Spleen (tissue), 11 donors: ENCODE measurements at regions not wholly inside any gene's neighbourhood (a gene's known extent, or its start where the extent isn't known, plus 50 kb on each side); places are given as distances from the start of the nearest gene placed in this dataset.

Source experiments
- DNase-seq: peaks from one replicate; pipeline ENCODE4 v3.0.0-alpha.2; 2020
- H3K27ac ChIP-seq, 8 donors: fragments of 200-600 bp; sonication (generic) in 7 of 8; 1 replicate in 4 of 8; 2 replicates in 4 of 8; pipeline versions ENCODE4 v1.5.0 to v1.8.0; 2016 to 2021; ENCODE audit warnings: inconsistent platforms in 4 of 8, mild to moderate bottlenecking in 4 of 8, moderate library complexity in 1 of 8
- H3K27me3 ChIP-seq, 7 donors: fragments of 200-600 bp; sonication (generic) in 6 of 7; replicated peaks in 1 of 7; 1 replicate in 4 of 7; 2 replicates in 3 of 7; pipeline versions ENCODE4 v1.5.0 to v1.8.0; 2016 to 2021; ENCODE audit warnings: inconsistent platforms in 3 of 7, mild to moderate bottlenecking in 1 of 7
- H3K36me3 ChIP-seq, 6 donors: fragments of 200-600 bp; sonication (generic) in 5 of 6; 1 replicate in 4 of 6; 2 replicates in 2 of 6; pipeline versions ENCODE4 v1.5.0 to v1.8.0; 2016 to 2021; ENCODE audit warnings: inconsistent platforms in 2 of 6
- H3K4me1 ChIP-seq, 6 donors: fragments of 200-600 bp; sonication (generic) in 5 of 6; 1 replicate in 3 of 6; 2 replicates in 3 of 6; pipeline versions ENCODE4 v1.5.0 to v1.8.0; 2016 to 2021; ENCODE audit warnings: inconsistent platforms in 3 of 6
- H3K4me3 ChIP-seq, 8 donors: fragments of 200-600 bp; sonication (generic) in 7 of 8; 1 replicate in 4 of 8; 2 replicates in 4 of 8; pipeline versions ENCODE4 v1.5.0 to v1.8.0; 2016 to 2021; ENCODE audit warnings: inconsistent platforms in 4 of 8, mild to moderate bottlenecking in 4 of 8, moderate library complexity in 2 of 8
- H3K9me3 ChIP-seq, 8 donors: fragments of 200-600 bp; sonication (generic) in 7 of 8; 1 replicate in 4 of 8; 2 replicates in 4 of 8; pipeline versions ENCODE4 v1.5.0 to v1.8.0; 2016 to 2021; ENCODE audit warnings: inconsistent platforms in 4 of 8
- POLR2A ChIP-seq, 3 donors: fragments of 450-650 bp; IDR thresholded peaks; one replicate each; pipeline ENCODE4 v1.5.1; 2017; ENCODE audit warnings: antibody characterized with exemption in 3 of 3, mild to moderate bottlenecking in 1 of 3
- POLR2AphosphoS5 ChIP-seq, 3 donors: sonication (generic); formaldehyde crosslinking; IDR thresholded peaks; one replicate each; pipeline ENCODE4 v1.5.1; 2017; ENCODE audit warnings: antibody characterized with exemption in 3 of 3
- WGBS, 5 donors: extraction: QIAGEN DNeasy Blood & Tissue Kit in 3 of 5; methylation state at CpG; one replicate each; pipeline versions ENCODE4 v1.1.5 to v1.1.7; 2013 to 2018; 5-methylcytosine and 5-hydroxymethylcytosine counted together
- intact Hi-C: fragments of 100-400 bp; cut with DNase I; formaldehyde crosslinking; loops from one replicate; pipeline ENCODE4 v1.15.0; 2023; ENCODE audit warnings: low total_unique reads
- TF ChIP-seq, protein P1 (sequence below), 11 experiments: fragments of 200-600 bp in 7 of 11; fragments of 450-650 bp in 4 of 11; sonication (generic) in 4 of 11; IDR thresholded peaks in 8 of 11; conservative IDR thresholded peaks in 3 of 11; 1 replicate in 7 of 11; 2 replicates in 4 of 11; pipeline versions ENCODE4 v1.4.0 to v1.8.0; 2016 to 2021; ENCODE audit warnings: antibody characterized with exemption in 11 of 11, inconsistent platforms in 4 of 11, mild to moderate bottlenecking in 1 of 11
- donor health status: healthy with polysubstance abuse.
- donor health status: DM: no; HTN: no; CAD: no; lungs with moderate emphysema.
- donor health status: DM: no; HTN: no; CAD: no.
- donor health status: Bipolar disorder and iron deficiency.
- donor health status: healthy.
- donor health status: DM: no; HTN: no; CAD: no.
- donor health status: DM: yes; HTN: yes; CAD: no.

DNA sequence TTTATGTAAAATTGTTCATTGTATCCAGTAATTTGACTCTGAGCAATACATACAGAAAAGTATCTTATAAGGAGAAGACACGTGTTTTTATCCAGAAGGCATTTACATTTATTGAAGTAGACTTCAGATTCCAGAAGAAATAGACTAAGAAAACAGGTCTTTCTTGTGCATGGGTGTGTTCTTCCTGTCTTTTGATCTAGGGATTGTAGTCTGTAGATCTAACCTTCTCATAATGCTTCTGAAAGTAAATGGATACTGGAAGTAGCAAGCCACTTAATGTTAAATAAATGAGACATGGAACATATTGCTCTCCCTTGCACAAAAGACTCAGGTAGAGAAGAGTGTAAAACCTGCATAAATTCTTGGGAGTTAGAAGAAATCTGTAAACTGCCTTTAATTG, 853.2 kb upstream of the B3GALT2 start:
- DNase-seq: no peak
- intact Hi-C loops: no loop called here
- no peaks in the 10 kb centered on the region for H3K36me3 ChIP-seq
- no peak overlapping the region for H3K4me3 ChIP-seq
- H3K27me3 ChIP-seq: no peaks in the 10 kb centered on the region
- no peaks in the 10 kb centered on the region for H3K4me1 ChIP-seq
- WGBS, 5 donors: 66 to 78% (median 77%) methylated on average over 1 of the region's 1 CpG
- TF ChIP-seq POLR2AphosphoS5 (IDR thresholded peaks at IDR 0.05): no peak
- TF ChIP-seq POLR2A (IDR thresholded peaks at IDR 0.05): no peak
- TF ChIP-seq, protein P1, sequence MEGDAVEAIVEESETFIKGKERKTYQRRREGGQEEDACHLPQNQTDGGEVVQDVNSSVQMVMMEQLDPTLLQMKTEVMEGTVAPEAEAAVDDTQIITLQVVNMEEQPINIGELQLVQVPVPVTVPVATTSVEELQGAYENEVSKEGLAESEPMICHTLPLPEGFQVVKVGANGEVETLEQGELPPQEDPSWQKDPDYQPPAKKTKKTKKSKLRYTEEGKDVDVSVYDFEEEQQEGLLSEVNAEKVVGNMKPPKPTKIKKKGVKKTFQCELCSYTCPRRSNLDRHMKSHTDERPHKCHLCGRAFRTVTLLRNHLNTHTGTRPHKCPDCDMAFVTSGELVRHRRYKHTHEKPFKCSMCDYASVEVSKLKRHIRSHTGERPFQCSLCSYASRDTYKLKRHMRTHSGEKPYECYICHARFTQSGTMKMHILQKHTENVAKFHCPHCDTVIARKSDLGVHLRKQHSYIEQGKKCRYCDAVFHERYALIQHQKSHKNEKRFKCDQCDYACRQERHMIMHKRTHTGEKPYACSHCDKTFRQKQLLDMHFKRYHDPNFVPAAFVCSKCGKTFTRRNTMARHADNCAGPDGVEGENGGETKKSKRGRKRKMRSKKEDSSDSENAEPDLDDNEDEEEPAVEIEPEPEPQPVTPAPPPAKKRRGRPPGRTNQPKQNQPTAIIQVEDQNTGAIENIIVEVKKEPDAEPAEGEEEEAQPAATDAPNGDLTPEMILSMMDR (IDR thresholded peaks at IDR 0.05 in 8 of 11, conservative IDR thresholded peaks at IDR 0.05 in 3 of 11): no peak
- peaks cover 0 to 7% (median under 1%) of the 10 kb centered on the region in 8 donors for H3K9me3 ChIP-seq
- no peak overlapping the region for H3K27ac ChIP-seq

DNA sequence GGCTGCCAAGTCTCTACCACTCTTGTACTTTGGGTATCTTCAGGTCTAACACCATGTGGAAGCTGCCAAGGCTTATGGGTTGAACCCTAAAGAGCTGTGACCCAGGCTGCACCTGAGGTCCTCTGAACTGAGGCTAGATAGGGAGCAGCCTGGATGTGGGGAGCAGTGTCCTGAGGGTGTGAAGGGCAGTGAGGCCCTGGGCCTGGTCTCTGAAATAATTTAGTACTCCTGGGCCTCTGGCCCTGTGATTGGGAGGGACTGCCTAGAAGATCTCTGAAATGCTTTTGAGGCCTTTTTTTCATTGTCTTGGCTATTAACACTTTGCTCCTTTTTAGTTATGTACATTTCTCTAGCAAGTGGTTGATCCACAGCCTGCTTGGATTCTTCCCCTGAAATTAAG, 847.2 kb upstream of the B3GALT2 start:
- H3K27me3 ChIP-seq: no peaks in the 10 kb centered on the region
- H3K9me3 ChIP-seq: peaks cover 0 to 32% (median 23%) of the 10 kb centered on the region in 8 donors
- no peaks in the 10 kb centered on the region for H3K36me3 ChIP-seq
- TF ChIP-seq POLR2A (IDR thresholded peaks at IDR 0.05): no peak
- TF ChIP-seq, protein P1 (IDR thresholded peaks at IDR 0.05 in 8 of 11, conservative IDR thresholded peaks at IDR 0.05 in 3 of 11): no peak
- no peak for TF ChIP-seq POLR2AphosphoS5 (IDR thresholded peaks at IDR 0.05)
- DNase-seq: no peak
- H3K4me3 ChIP-seq: no peak overlapping the region
- no peaks in the 10 kb centered on the region for H3K4me1 ChIP-seq
- intact Hi-C loops: no loop called here
- no peak overlapping the region for H3K27ac ChIP-seq

DNA sequence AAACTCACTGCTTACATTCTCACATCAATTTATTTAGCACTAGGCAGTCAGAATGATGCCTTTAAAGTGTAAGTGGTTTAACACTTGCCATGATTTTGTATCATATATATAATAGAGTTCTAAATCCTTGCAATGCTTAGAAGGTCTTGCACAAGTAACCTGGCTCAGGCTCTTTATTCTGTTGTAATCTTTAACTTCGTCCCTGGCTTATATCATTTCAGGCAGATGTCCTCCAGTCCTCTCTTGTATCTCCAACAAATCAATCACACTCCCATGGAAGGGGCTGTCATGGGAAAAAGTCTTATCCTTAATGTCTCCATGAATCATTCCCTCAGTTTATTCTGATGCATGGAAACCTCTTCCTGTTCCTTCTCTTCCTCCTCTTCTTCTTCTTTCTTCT, 841.6 kb upstream of the B3GALT2 start:
- Histone ChIP-seq H3K4me3 (no peak overlapping the region), H3K27me3 (no peaks in the 10 kb centered on the region), H3K9me3 (peaks cover 0 to 11% (median 8%) of the 10 kb centered on the region in 8 donors), H3K27ac (no peak overlapping the region), H3K4me1 (no peaks in the 10 kb centered on the region), H3K36me3 (no peaks in the 10 kb centered on the region)
- 40 to 81% (median 63%) methylated on average over 1 of the region's 1 CpG for WGBS, 5 donors
- TF ChIP-seq, protein P1 (IDR thresholded peaks at IDR 0.05 in 8 of 11, conservative IDR thresholded peaks at IDR 0.05 in 3 of 11): no peak
- TF ChIP-seq POLR2A (IDR thresholded peaks at IDR 0.05): no peak
- TF ChIP-seq POLR2AphosphoS5 (IDR thresholded peaks at IDR 0.05): no peak
- DNase-seq: no peak
- intact Hi-C loops: no loop called here

DNA sequence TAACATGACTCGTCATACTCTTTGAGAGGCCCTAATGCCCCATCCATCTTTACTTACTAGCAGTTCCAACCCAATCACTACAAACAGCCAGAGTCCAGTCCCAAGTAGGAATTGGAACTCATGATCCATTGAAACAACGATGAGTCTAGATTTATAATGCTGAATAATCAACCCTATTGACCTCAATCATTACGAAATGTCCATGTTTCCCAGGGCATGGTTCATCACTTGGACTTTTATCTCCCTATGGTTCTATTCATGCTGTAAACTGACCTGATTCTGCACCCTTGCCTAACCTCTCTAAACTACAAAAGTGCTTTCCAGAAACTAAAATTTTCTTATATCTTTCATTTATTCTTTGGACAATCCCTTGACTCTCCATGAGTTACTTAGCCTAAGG, 840.0 kb upstream of the B3GALT2 start:
- H3K27ac ChIP-seq: no peak overlapping the region
- no peaks in the 10 kb centered on the region for H3K4me1 ChIP-seq
- no peaks in the 10 kb centered on the region for H3K9me3 ChIP-seq
- WGBS, 5 donors: 83 to 91% (median 87%) methylated on average over 3 of the region's 3 CpGs
- no peaks in the 10 kb centered on the region for H3K36me3 ChIP-seq
- H3K27me3 ChIP-seq: no peaks in the 10 kb centered on the region
- H3K4me3 ChIP-seq: no peak overlapping the region
- DNase-seq: no peak
- intact Hi-C loops: no loop called here
- TF ChIP-seq POLR2A (IDR thresholded peaks at IDR 0.05) (no peak), POLR2AphosphoS5 (IDR thresholded peaks at IDR 0.05) (no peak)
- TF ChIP-seq, protein P1 (IDR thresholded peaks at IDR 0.05 in 8 of 11, conservative IDR thresholded peaks at IDR 0.05 in 3 of 11): no peak
